H1 (cell line): ENCODE measurements at regions not wholly inside any gene's neighbourhood (a gene's known extent, or its start where the extent isn't known, plus 50 kb on each side); places are given as distances from the start of the nearest gene placed in this dataset.

ENCODE experiments used
- CTCF ChIA-PET: fragments of 300-600 bp; sonication (Branson Sonifier 250); formaldehyde crosslinking; loops from one replicate; lab custom pipeline; 2021; ENCODE audit not compliant: partially characterized antibody; lab: Charles Lee
- POLR2A ChIA-PET: fragments of 300-600 bp; sonication (Branson Sonifier 250); formaldehyde crosslinking; loops from one replicate; lab custom pipeline; 2021; ENCODE audit warnings: inconsistent platforms; ENCODE audit not compliant: partially characterized antibody; lab: Charles Lee
- DNase-seq, 2 experiments: peaks; one replicate each; pipeline versions ENCODE4 v3.0.0 to v3.0.0-alpha.2; 2010 to 2022; ENCODE audit warnings: low spot score in 2 of 2, low read depth in 1 of 2, mixed read lengths in 1 of 2
- FAIRE-seq: peaks from 2 replicates; lab custom pipeline; 2011; peaks lifted over from hg19 to GRCh38; lab: Jason Lieb, UNC
- H2AFZ ChIP-seq: 2 replicates; pipeline ENCODE4 v1.8.1; 2012; ENCODE audit warnings: low read length, inconsistent platforms
- H2AK5ac ChIP-seq: 2 replicates; pipeline ENCODE4 v1.6.1; 2013; ENCODE audit warnings: low read depth, low read length
- H2BK120ac ChIP-seq: replicated peaks from 2 replicates; pipeline ENCODE3; 2013; ENCODE audit warnings: low read depth, low read length, inconsistent platforms
- H2BK12ac ChIP-seq: 2 replicates; pipeline ENCODE4 v1.6.1; 2013; ENCODE audit warnings: low read depth, low read length
- H2BK15ac ChIP-seq: 2 replicates; pipeline ENCODE4 v1.6.1; 2013; ENCODE audit warnings: low read length
- H2BK20ac ChIP-seq: 2 replicates; pipeline ENCODE4 v1.6.1; 2013; ENCODE audit warnings: low read length
- H2BK5ac ChIP-seq: 2 replicates; pipeline ENCODE4 v1.6.1; 2013; ENCODE audit warnings: low read depth, low read length
- H3K14ac ChIP-seq: 2 replicates; pipeline ENCODE4 v1.6.1; 2013; ENCODE audit warnings: inconsistent platforms; ENCODE audit not compliant: insufficient read length
- H3K18ac ChIP-seq: 2 replicates; pipeline ENCODE4 v1.6.1; 2013; ENCODE audit warnings: low read length; ENCODE audit errors: extremely low read depth
- H3K23ac ChIP-seq: 2 replicates; pipeline ENCODE4 v1.6.1; 2013; ENCODE audit warnings: inconsistent platforms; ENCODE audit not compliant: insufficient read length
- H3K23me2 ChIP-seq: 2 replicates; pipeline ENCODE4 v1.6.1; 2013; ENCODE audit warnings: low read depth, low read length
- H3K27ac ChIP-seq: 2 replicates; pipeline ENCODE4 v1.6.1; 2011; ENCODE audit warnings: low read depth, low read length, inconsistent platforms
- H3K27me3 ChIP-seq, 4 experiments: replicated peaks in 1 of 4; 1 replicate in 1 of 4; 2 replicates in 3 of 4; pipeline versions ENCODE4 v1.6.1 to v1.8.1; 2011 to 2013; ENCODE audit warnings: low read length in 3 of 4, mild to moderate bottlenecking in 3 of 4, inconsistent platforms in 2 of 4, mixed read lengths in 2 of 4, moderate library complexity in 1 of 4; ENCODE audit not compliant: control insufficient read depth in 3 of 4, insufficient read depth in 3 of 4; ENCODE audit errors: extremely low read depth in 1 of 4
- H3K36me3 ChIP-seq, 4 experiments: 2 replicates each; pipeline versions ENCODE4 v1.6.1 to v1.8.1; 2011 to 2013; ENCODE audit warnings: mild to moderate bottlenecking in 4 of 4, low read length in 3 of 4, moderate library complexity in 2 of 4, control low read depth in 1 of 4, inconsistent platforms in 1 of 4; ENCODE audit not compliant: insufficient read depth in 4 of 4, control insufficient read depth in 2 of 4
- H3K4ac ChIP-seq: replicated peaks from 2 replicates; pipeline ENCODE3; 2013; ENCODE audit warnings: low read length, low read depth, mixed read lengths, inconsistent platforms; ENCODE audit not compliant: insufficient read length
- H3K4me1 ChIP-seq, 4 experiments: replicated peaks in 1 of 4; 1 replicate in 1 of 4; 2 replicates in 3 of 4; pipeline versions ENCODE4 v1.6.1 to v1.8.1; 2011 to 2013; ENCODE audit warnings: low read length in 3 of 4, inconsistent platforms in 2 of 4, mixed read lengths in 1 of 4; ENCODE audit not compliant: insufficient read depth in 4 of 4, control insufficient read depth in 3 of 4
- H3K4me2 ChIP-seq, 2 experiments: 2 replicates each; pipeline versions ENCODE4 v1.6.1 to v1.8.1; 2011 to 2013; ENCODE audit warnings: low read depth in 2 of 2, low read length in 2 of 2, control low read depth in 1 of 2, inconsistent platforms in 1 of 2, mild to moderate bottlenecking in 1 of 2; ENCODE audit not compliant: insufficient read depth in 1 of 2
- H3K4me3 ChIP-seq, 4 experiments: fragments of 200-600, 300-600 bp in 1 of 4; sonication (generic), shearing (Covaris generic), sonication (Bioruptor Twin) in 1 of 4; 2 replicates each; pipeline versions ENCODE4 v1.5.1 to v1.8.1; 2011 to 2016; ENCODE audit warnings: low read length in 4 of 4, low read depth in 3 of 4, control low read depth in 2 of 4, inconsistent platforms in 2 of 4, mild to moderate bottlenecking in 2 of 4, mixed read lengths in 1 of 4, moderate library complexity in 1 of 4; ENCODE audit not compliant: insufficient read depth in 2 of 4; ENCODE audit errors: extremely low read depth in 1 of 4
- H3K56ac ChIP-seq: replicated peaks from 2 replicates; pipeline ENCODE3; 2013; ENCODE audit warnings: low read depth, mild to moderate bottlenecking, mixed read lengths, low read length, inconsistent platforms; ENCODE audit not compliant: insufficient read length
- H3K79me1 ChIP-seq: 2 replicates; pipeline ENCODE4 v1.6.1; 2013; ENCODE audit warnings: low read depth, low read length, control low read depth
- H3K79me2 ChIP-seq, 2 experiments: 2 replicates each; pipeline versions ENCODE4 v1.6.1 to v1.8.1; 2012 to 2013; ENCODE audit warnings: low read length in 2 of 2, mild to moderate bottlenecking in 2 of 2, inconsistent platforms in 1 of 2; ENCODE audit not compliant: insufficient read depth in 2 of 2, control insufficient read depth in 1 of 2
- H3K9ac ChIP-seq, 4 experiments: replicated peaks in 1 of 4; 1 replicate in 1 of 4; 2 replicates in 3 of 4; pipeline versions ENCODE4 v1.6.1 to v1.8.1; 2011 to 2013; ENCODE audit warnings: low read depth in 3 of 4, low read length in 3 of 4, control low read depth in 2 of 4, mild to moderate bottlenecking in 2 of 4, moderate library complexity in 2 of 4, inconsistent platforms in 1 of 4; ENCODE audit errors: extremely low read depth in 1 of 4
- H3K9me3 ChIP-seq, 2 experiments: 2 replicates each; pipeline versions ENCODE4 v1.6.1 to v1.8.1; 2012 to 2013; ENCODE audit warnings: mild to moderate bottlenecking in 2 of 2, moderate library complexity in 2 of 2, control low read depth in 1 of 2, inconsistent platforms in 1 of 2, low read depth in 1 of 2, low read length in 1 of 2, mixed read lengths in 1 of 2; ENCODE audit not compliant: insufficient read depth in 2 of 2
- H4K20me1 ChIP-seq, 2 experiments: replicated peaks in 1 of 2; 2 replicates each; pipeline versions ENCODE3 to v1.8.1; 2011 to 2013; ENCODE audit warnings: inconsistent platforms in 2 of 2, low read length in 2 of 2, mild to moderate bottlenecking in 1 of 2; ENCODE audit not compliant: insufficient read depth in 2 of 2, control insufficient read depth in 1 of 2
- H4K5ac ChIP-seq: 2 replicates; pipeline ENCODE4 v1.6.1; 2013; ENCODE audit warnings: low read length, low read depth, mixed read lengths, inconsistent platforms; ENCODE audit not compliant: insufficient read length
- H4K8ac ChIP-seq: 2 replicates; pipeline ENCODE4 v1.8.0; 2013; ENCODE audit warnings: mild to moderate bottlenecking, moderate library complexity, low read length, inconsistent platforms; ENCODE audit not compliant: insufficient read depth; ENCODE audit errors: extremely low read depth
- H4K91ac ChIP-seq: replicated peaks from 2 replicates; pipeline ENCODE3; 2013; ENCODE audit warnings: low read length, mixed read lengths, inconsistent platforms; ENCODE audit not compliant: insufficient read length
- BACH1 ChIP-seq: IDR thresholded peaks from 2 replicates; pipeline ENCODE4 v1.6.1; 2012; ENCODE audit warnings: low read length, improper control_type of control experiment
- EP300 ChIP-seq, 2 experiments: IDR thresholded peaks; 1 replicate in 1 of 2; 2 replicates in 1 of 2; pipeline ENCODE4 v1.6.1; 2011 to 2012; ENCODE audit warnings: low read depth in 2 of 2, low read length in 2 of 2, mild to moderate bottlenecking in 2 of 2, borderline replicate concordance in 1 of 2, inconsistent platforms in 1 of 2, moderate library complexity in 1 of 2
- EZH2 ChIP-seq: fragments of 200-600 bp; sonication (generic); IDR thresholded peaks from 2 replicates; pipeline ENCODE4 v1.7.1; 2012; ENCODE audit warnings: low read depth, mild to moderate bottlenecking, moderate library complexity, low read length, inconsistent platforms; ENCODE audit not compliant: severe bottlenecking
- FOSL1 ChIP-seq: IDR thresholded peaks from 2 replicates; pipeline ENCODE4 v1.6.1; 2011; ENCODE audit warnings: mild to moderate bottlenecking, low read depth, low read length, moderate library complexity; ENCODE audit not compliant: insufficient read depth
- HDAC2 ChIP-seq, 2 experiments: fragments of 300-600 bp in 1 of 2; sonication (generic) in 1 of 2; IDR thresholded peaks; 2 replicates each; pipeline ENCODE4 v1.6.1; 2011 to 2012; ENCODE audit warnings: low read depth in 2 of 2, low read length in 2 of 2, mild to moderate bottlenecking in 2 of 2, moderate library complexity in 2 of 2, borderline replicate concordance in 1 of 2, inconsistent platforms in 1 of 2
- HDAC6 ChIP-seq: IDR thresholded peaks from one replicate; pipeline ENCODE4 v1.7.1; 2012; ENCODE audit warnings: low read depth, mild to moderate bottlenecking, inconsistent platforms, low read length, moderate library complexity
- RBBP5 ChIP-seq: IDR thresholded peaks from 2 replicates; pipeline ENCODE4 v1.7.1; 2012; ENCODE audit warnings: low read depth, mild to moderate bottlenecking, inconsistent platforms, low read length, moderate library complexity, borderline replicate concordance
- SAP30 ChIP-seq: fragments of 300-600 bp; sonication (generic); IDR thresholded peaks from 2 replicates; pipeline ENCODE4 v1.7.1; 2012; ENCODE audit warnings: low read length, moderate library complexity, mild to moderate bottlenecking, inconsistent platforms; ENCODE audit not compliant: insufficient read depth, insufficient replicate concordance
- SP2 ChIP-seq: IDR thresholded peaks from 2 replicates; pipeline ENCODE4 v1.6.1; 2012; ENCODE audit warnings: mild to moderate bottlenecking, low read length, inconsistent platforms
- TAF7 ChIP-seq: optimal IDR thresholded peaks from 2 replicates; pipeline ENCODE3; 2011; ENCODE audit warnings: low read depth, mild to moderate bottlenecking, inconsistent platforms, low read length, moderate library complexity, borderline replicate concordance
- TEAD4 ChIP-seq: IDR thresholded peaks from 2 replicates; pipeline ENCODE4 v1.6.1; 2012; ENCODE audit warnings: low read depth, low read length, inconsistent platforms, mixed read lengths
- WGBS, 2 experiments: shearing (Covaris generic) in 1 of 2; methylation state at CpG; one replicate each; pipeline versions ENCODE4 v1.1.6 to v1.1.7; 2013 to 2015; ENCODE audit warnings: low lambda C conversion rate in 2 of 2, mixed read lengths in 2 of 2, inconsistent platforms in 1 of 2, low coverage in 1 of 2, missing lambda C conversion rate in 1 of 2; ENCODE audit not compliant: insufficient replicate concordance in 2 of 2, insufficient coverage in 1 of 2, insufficient read length in 1 of 2; ENCODE audit errors: extremely low coverage in 1 of 2, missing lambda C conversion rate in 1 of 2; 5-methylcytosine and 5-hydroxymethylcytosine counted together

DNA sequence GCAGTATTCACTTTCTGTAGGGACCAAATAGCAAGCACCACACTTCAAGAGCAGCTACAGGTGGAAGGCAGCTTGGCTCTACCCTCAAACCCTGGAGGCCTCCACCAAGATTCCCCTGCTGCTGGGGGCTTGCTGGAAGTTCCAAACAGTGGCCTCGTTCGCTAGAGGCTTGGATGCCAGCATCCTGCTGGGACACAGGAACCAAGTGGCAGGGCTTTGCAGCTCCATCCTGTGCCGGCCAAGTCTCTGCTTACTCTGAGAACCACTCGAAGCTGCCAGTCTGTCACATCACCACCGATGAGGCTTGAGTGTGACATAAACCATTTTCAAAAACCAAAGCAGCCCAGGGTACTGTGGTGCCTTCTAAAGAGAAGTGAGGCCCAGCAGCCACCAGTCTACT, 69.2 kb upstream of the UNC5B start:
- no peak overlapping the region for H3K18ac ChIP-seq
- no peak overlapping the region for H3K4ac ChIP-seq
- no peak overlapping the region for H2BK5ac ChIP-seq
- H3K4me2 ChIP-seq = no peak overlapping the region
- no peak overlapping the region for H4K91ac ChIP-seq
- H3K79me2 ChIP-seq = no peaks in the 10 kb centered on the region
- no peaks in the 10 kb centered on the region; a peak in 1 of 7 replicates for H3K4me1 ChIP-seq
- no peak overlapping the region for H2AK5ac ChIP-seq
- H2BK15ac ChIP-seq = no peak overlapping the region
- ChIA-PET CTCF (interaction anchor here (0.6 to 3.0 kb wide), 5 partner anchors 9 to 175 kb away, joined by 3 to 12 read pairs (median 3); no protein-coding TSS in a partner anchor), POLR2A (no interaction called here)
- H2BK20ac ChIP-seq = no peak overlapping the region
- no peak overlapping the region for H3K56ac ChIP-seq
- WGBS, 2 experiments = 88% methylated on average over 5 of the region's 5 CpGs; no CpG with 5 or more reads in 1 of the 2 experiments
- no peak overlapping the region for H3K4me3 ChIP-seq
- H3K9me3 ChIP-seq = no peaks in the 10 kb centered on the region
- no peaks in the 10 kb centered on the region for H3K23me2 ChIP-seq
- no peak overlapping the region for H4K5ac ChIP-seq
- H4K8ac ChIP-seq = no peak overlapping the region
- no peak overlapping the region for H2BK120ac ChIP-seq
- H4K20me1 ChIP-seq = no peaks in the 10 kb centered on the region
- no peak overlapping the region for H2BK12ac ChIP-seq
- no peak overlapping the region for H2AFZ ChIP-seq
- no peak for DNase-seq
- no peak overlapping the region for H3K23ac ChIP-seq
- H3K36me3 ChIP-seq = no peaks in the 10 kb centered on the region
- H3K9ac ChIP-seq = no peak overlapping the region
- no peak overlapping the region for H3K14ac ChIP-seq
- TF ChIP-seq EZH2 (no peak), TAF7 (no peak), HDAC6 (no peak), SAP30 (no peak), HDAC2 (IDR thresholded peaks at IDR 0.05; ENCODE audit: borderline replicate concordance in 1 of 2, low read depth in 2 of 2, low read length in 2 of 2) (no peak), FOSL1 (no peak), SP2 (no peak), TEAD4 (no peak), RBBP5 (no peak), EP300 (IDR thresholded peaks at IDR 0.05; ENCODE audit: borderline replicate concordance in 1 of 2, low read depth in 2 of 2, low read length in 2 of 2) (no peak), BACH1 (no peak)
- peaks cover 0 to 2% (median 0%) of the 10 kb centered on the region in 4 experiments; a peak in 1 of 7 replicates for H3K27me3 ChIP-seq
- no peak overlapping the region for H3K27ac ChIP-seq
- no peaks in the 10 kb centered on the region for H3K79me1 ChIP-seq
- FAIRE-seq = no peak
